ENCODE measurements at regions not wholly inside any gene's neighbourhood (a gene's known extent, or its start where the extent isn't known, plus 50 kb on each side); places are given as distances from the start of the nearest gene placed in this dataset.
"Not testable (repeated sequence)": the region's sequence is repeated elsewhere in the genome, so short reads cannot be mapped to it uniquely, and the experiment has no call there.

DNA sequence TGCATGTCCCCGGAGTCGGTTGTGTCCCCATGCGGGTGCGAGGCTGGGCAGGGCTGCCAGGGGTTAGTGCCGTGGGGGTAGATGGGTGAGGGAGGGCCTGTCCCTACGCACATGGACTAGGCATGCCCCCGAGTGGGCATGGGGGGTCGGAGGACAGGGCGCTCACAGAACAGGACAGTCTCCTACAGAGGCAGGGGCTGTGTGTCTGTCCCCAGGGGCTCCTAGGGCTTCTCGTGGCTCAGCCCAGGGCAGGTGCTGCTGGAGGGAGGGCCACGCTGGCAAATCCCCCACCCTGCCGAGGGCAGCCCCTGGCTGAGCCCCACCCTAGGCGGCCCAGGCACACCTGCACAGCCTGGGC, 141.3 kb downstream of the TMEM121 start:
- TF ChIP-seq, protein P1, sequence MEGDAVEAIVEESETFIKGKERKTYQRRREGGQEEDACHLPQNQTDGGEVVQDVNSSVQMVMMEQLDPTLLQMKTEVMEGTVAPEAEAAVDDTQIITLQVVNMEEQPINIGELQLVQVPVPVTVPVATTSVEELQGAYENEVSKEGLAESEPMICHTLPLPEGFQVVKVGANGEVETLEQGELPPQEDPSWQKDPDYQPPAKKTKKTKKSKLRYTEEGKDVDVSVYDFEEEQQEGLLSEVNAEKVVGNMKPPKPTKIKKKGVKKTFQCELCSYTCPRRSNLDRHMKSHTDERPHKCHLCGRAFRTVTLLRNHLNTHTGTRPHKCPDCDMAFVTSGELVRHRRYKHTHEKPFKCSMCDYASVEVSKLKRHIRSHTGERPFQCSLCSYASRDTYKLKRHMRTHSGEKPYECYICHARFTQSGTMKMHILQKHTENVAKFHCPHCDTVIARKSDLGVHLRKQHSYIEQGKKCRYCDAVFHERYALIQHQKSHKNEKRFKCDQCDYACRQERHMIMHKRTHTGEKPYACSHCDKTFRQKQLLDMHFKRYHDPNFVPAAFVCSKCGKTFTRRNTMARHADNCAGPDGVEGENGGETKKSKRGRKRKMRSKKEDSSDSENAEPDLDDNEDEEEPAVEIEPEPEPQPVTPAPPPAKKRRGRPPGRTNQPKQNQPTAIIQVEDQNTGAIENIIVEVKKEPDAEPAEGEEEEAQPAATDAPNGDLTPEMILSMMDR (conservative IDR thresholded peaks at IDR 0.05; ENCODE audit: low read depth, low read length): not testable (repeated sequence)
- TF ChIP-seq EZH2 (IDR thresholded peaks at IDR 0.05; ENCODE audit: low read length, unreplicated experiment); EZH2phosphoT487 (IDR thresholded peaks at IDR 0.05; ENCODE audit: borderline replicate concordance, low read length): not testable (repeated sequence)
